IMR-90 (cell line): ENCODE measurements at regions not wholly inside any gene's neighbourhood (a gene's known extent, or its start where the extent isn't known, plus 50 kb on each side); places are given as distances from the start of the nearest gene placed in this dataset.

Experiments
- BHLHE40 ChIP-seq: fragments of 150-350 bp; IDR thresholded peaks from 2 replicates; pipeline ENCODE4 v1.6.1; 2016; ENCODE audit warnings: mild to moderate bottlenecking, low read depth, low read length
- CEBPB ChIP-seq: IDR thresholded peaks from 2 replicates; pipeline ENCODE4 v1.6.1; 2012; ENCODE audit warnings: low read depth, low read length, improper control_type of control experiment
- CHD1 ChIP-seq: IDR thresholded peaks from 2 replicates; pipeline ENCODE4 v1.6.1; 2012; ENCODE audit warnings: low read depth, low read length, improper control_type of control experiment
- FOS ChIP-seq: fragments of 150-350 bp; IDR thresholded peaks from 2 replicates; pipeline ENCODE4 v1.6.1; 2016; ENCODE audit warnings: low read depth, low read length
- MAFK ChIP-seq: IDR thresholded peaks from 2 replicates; pipeline ENCODE4 v1.6.1; 2012; ENCODE audit warnings: low read depth, low read length, improper control_type of control experiment
- MAZ ChIP-seq: IDR thresholded peaks from 2 replicates; pipeline ENCODE4 v1.6.1; 2012; ENCODE audit warnings: low read depth, mild to moderate bottlenecking, low read length, improper control_type of control experiment, moderate library complexity, borderline replicate concordance
- MXI1 ChIP-seq: IDR thresholded peaks from 2 replicates; pipeline ENCODE4 v1.6.1; 2012; ENCODE audit warnings: low read depth, mild to moderate bottlenecking, low read length, moderate library complexity, borderline replicate concordance
- NFE2L2 ChIP-seq: fragments of 150-350 bp; IDR thresholded peaks from 2 replicates; pipeline ENCODE4 v1.6.1; 2016; ENCODE audit warnings: low read depth, mild to moderate bottlenecking, low read length
- POLR2A ChIP-seq: IDR thresholded peaks from 2 replicates; pipeline ENCODE4 v1.6.1; 2012; ENCODE audit warnings: mild to moderate bottlenecking, low read depth, low read length
- RAD21 ChIP-seq: IDR thresholded peaks from 2 replicates; pipeline ENCODE4 v1.6.1; 2012; ENCODE audit warnings: low read length, improper control_type of control experiment
- RFX5 ChIP-seq: IDR thresholded peaks from 2 replicates; pipeline ENCODE4 v1.8.0; 2012; ENCODE audit warnings: low read depth, mild to moderate bottlenecking, low read length, moderate library complexity
- SMC3 ChIP-seq: fragments of 150-350 bp; IDR thresholded peaks from 2 replicates; pipeline ENCODE4 v1.6.1; 2016; ENCODE audit warnings: low read depth, mild to moderate bottlenecking, antibody characterized with exemption, low read length, moderate library complexity
- TF ChIP-seq, protein P1 (sequence below): conservative IDR thresholded peaks from 2 replicates; pipeline ENCODE4 v1.5.1; 2012; ENCODE audit warnings: mild to moderate bottlenecking, low read depth, low read length, improper control_type of control experiment
- TF ChIP-seq, protein P2 (sequence below): fragments of 150-350 bp; IDR thresholded peaks from 2 replicates; pipeline ENCODE4 v1.6.1; 2017; ENCODE audit warnings: mild to moderate bottlenecking, antibody characterized with exemption, low read length, low read depth

DNA sequence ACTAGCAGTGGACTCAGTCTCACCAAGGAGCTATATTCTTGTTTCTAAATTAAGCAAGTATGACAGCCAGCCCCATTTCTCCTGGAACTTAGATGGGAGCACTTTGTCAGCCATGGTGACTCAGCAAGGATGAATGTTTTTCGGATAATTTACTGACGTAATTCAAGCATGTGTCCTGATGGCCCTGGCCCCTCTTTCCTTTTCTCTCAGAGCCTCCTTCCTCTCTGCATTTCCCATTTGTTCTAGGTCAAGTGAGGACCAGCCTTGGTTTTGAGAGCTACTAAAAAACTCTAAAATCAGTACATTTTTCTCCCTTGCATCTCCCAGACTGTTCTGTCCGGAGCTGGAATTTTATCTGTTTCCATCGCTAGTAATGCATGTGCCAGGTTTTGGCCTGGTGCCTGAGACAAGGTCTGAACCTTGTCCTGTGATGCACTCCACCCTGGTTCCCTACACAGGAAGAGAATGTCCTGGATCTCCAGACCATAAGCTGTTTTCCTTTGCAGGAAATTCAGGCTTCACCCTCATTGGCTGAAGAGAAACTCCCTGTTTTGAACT is 256.6 kb upstream of the ROPN1 start:
- TF ChIP-seq, protein P1, sequence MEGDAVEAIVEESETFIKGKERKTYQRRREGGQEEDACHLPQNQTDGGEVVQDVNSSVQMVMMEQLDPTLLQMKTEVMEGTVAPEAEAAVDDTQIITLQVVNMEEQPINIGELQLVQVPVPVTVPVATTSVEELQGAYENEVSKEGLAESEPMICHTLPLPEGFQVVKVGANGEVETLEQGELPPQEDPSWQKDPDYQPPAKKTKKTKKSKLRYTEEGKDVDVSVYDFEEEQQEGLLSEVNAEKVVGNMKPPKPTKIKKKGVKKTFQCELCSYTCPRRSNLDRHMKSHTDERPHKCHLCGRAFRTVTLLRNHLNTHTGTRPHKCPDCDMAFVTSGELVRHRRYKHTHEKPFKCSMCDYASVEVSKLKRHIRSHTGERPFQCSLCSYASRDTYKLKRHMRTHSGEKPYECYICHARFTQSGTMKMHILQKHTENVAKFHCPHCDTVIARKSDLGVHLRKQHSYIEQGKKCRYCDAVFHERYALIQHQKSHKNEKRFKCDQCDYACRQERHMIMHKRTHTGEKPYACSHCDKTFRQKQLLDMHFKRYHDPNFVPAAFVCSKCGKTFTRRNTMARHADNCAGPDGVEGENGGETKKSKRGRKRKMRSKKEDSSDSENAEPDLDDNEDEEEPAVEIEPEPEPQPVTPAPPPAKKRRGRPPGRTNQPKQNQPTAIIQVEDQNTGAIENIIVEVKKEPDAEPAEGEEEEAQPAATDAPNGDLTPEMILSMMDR = no peak
- TF ChIP-seq RFX5 = no peak
- TF ChIP-seq CEBPB = no peak
- no peak for TF ChIP-seq POLR2A
- no peak for TF ChIP-seq BHLHE40
- no peak for TF ChIP-seq MXI1
- TF ChIP-seq RAD21 = peak; percentile 15; the same call in 1 of the 2 replicates
- peak; percentile 67; the same call in 1 of the 2 replicates for TF ChIP-seq FOS
- TF ChIP-seq NFE2L2 = peak; percentile 77; the same call in 1 of the 2 replicates
- TF ChIP-seq, protein P2, sequence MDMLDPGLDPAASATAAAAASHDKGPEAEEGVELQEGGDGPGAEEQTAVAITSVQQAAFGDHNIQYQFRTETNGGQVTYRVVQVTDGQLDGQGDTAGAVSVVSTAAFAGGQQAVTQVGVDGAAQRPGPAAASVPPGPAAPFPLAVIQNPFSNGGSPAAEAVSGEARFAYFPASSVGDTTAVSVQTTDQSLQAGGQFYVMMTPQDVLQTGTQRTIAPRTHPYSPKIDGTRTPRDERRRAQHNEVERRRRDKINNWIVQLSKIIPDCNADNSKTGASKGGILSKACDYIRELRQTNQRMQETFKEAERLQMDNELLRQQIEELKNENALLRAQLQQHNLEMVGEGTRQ = no peak
- TF ChIP-seq MAZ = no peak
- TF ChIP-seq MAFK = 0 out of 2 replicates have a peak, but pooled peaks have one; percentile 15
- TF ChIP-seq CHD1 = no peak
- TF ChIP-seq SMC3 = no peak
